GM18498 (cell line): ENCODE measurements at regions not wholly inside any gene's neighbourhood (a gene's known extent, or its start where the extent isn't known, plus 50 kb on each side); places are given as distances from the start of the nearest gene placed in this dataset.

Source experiments
- ATAC-seq: cut with Tn5 transposase; IDR thresholded peaks from one replicate; pipeline ENCODE4 v1.9.1; 2021; ENCODE audit warnings: mild to moderate bottlenecking, moderate library complexity; ENCODE audit not compliant: unreplicated experiment

GRCh38 chr4:30656828-30657227 is 63.3 kb upstream of the PCDH7 start:
- ATAC-seq = no peak

DNA sequence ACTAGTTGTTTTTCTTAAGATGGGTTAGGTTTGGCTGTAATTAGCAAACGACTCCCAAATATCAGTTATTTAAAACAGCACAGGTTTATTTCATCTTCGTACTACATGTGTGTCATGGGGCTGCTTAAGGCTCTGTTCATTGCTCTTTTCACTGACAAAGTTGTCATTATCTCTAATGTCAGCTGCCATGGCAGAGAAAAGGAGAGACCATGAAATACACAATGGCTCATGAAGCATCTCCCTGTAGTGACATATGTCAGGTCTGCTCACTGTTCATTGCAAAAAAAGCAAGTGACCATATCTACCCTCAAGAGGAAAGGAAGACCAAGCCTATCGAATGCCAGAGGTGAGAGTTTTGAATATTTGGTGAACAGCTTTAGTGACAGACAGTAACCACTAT is 52.2 kb upstream of the PCDH7 start:
- no peak for ATAC-seq

GRCh38 chr4:30670206-30670605 is 50.0 kb upstream of the PCDH7 start:
- ATAC-seq = no peak
